ENCODE measurements at regions not wholly inside any gene's neighbourhood (a gene's known extent, or its start where the extent isn't known, plus 50 kb on each side); places are given as distances from the start of the nearest gene placed in this dataset.

DNA sequence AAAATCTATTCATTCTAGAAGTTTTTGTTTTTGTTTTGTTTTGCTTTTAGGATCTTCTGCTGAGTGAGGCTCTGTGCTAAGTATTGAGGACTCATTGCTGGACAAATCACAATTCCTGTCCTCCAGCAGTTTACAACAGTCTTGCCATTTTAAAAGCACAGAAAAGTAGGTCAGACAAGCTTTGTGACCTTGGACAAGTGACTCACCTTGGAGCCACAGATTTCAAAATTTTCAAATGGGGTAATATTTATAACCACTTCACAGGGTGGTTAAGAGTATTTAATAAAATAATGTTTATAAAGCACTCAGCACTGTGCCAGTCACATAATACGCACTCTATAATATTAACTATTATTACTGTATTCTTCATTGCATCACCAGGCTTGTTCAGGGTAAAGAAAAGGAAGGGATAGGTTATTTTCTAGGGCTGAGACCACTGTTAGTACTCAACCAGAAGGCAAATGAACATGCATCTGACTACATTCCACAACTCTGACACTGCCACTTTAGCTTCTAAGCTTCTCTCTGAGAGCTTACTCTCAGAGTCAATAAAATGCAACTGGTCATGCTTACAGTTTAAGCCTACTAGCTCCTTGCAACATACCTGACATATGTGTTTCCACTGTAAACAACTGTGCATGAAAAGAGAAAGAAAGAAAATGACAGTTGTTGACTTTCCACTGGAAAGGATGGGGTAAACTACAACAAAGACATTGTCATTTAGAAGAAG is 63.2 kb upstream of the FIBIN start:
- POLR2A ChIA-PET: no interaction called here
- no peak overlapping the region for H3K4me2 ChIP-seq (ENCODE audit: low read depth, low read length)
- no peaks in the 10 kb centered on the region for H3K79me2 ChIP-seq (ENCODE audit: insufficient read depth, low read length)
- intact Hi-C loops (cut with micrococcal nuclease; ENCODE audit: unreplicated experiment): no loop called here
- no peaks in the 10 kb centered on the region for H3K9me3 ChIP-seq (ENCODE audit: low read length)
- H3K4me1 ChIP-seq (ENCODE audit: insufficient read depth, low read length): no peaks in the 10 kb centered on the region
- no peak overlapping the region for H3K27ac ChIP-seq (ENCODE audit: extremely low read length, insufficient read depth, low read length)
- DNase-seq (ENCODE audit: low spot score) (no peak), FAIRE-seq (no peak), ATAC-seq (no peak)
- TF ChIP-seq ZNF224 (CRISPR knock-in tag; IDR thresholded peaks at IDR 0.05): no peak
- TF ChIP-seq, protein P1, sequence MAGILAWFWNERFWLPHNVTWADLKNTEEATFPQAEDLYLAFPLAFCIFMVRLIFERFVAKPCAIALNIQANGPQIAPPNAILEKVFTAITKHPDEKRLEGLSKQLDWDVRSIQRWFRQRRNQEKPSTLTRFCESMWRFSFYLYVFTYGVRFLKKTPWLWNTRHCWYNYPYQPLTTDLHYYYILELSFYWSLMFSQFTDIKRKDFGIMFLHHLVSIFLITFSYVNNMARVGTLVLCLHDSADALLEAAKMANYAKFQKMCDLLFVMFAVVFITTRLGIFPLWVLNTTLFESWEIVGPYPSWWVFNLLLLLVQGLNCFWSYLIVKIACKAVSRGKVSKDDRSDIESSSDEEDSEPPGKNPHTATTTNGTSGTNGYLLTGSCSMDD (CRISPR knock-in tag; IDR thresholded peaks at IDR 0.05): no peak
- TF ChIP-seq SNAPC2 (CRISPR knock-in tag; IDR thresholded peaks at IDR 0.05): no peak
- no peak overlapping the region for H3K4me3 ChIP-seq (replicated peaks in 1 of 3; ENCODE audit: insufficient read depth in 1 of 3, low read depth in 2 of 3, low read length in 3 of 3)
- no peaks in the 10 kb centered on the region for H3K36me3 ChIP-seq (replicated peaks in 1 of 2; ENCODE audit: control insufficient read depth in 1 of 2, insufficient read depth in 2 of 2, low read length in 2 of 2)
- H3K9ac ChIP-seq (ENCODE audit: insufficient read depth, low read depth, low read length): no peak overlapping the region
- no peak overlapping the region for H2AFZ ChIP-seq (ENCODE audit: low read length)
- CTCF ChIA-PET (ENCODE audit: low intra/inter-chr PET ratio, low total read pairs): no interaction called here
- 11% methylated on average over 1 of the region's 1 CpG for WGBS (ENCODE audit: low lambda C conversion rate)
- in situ Hi-C loops (cut with HindIII; ENCODE audit: extremely low pct_ligation_motif_present, low pct_unique_long_range_greater_than_20kb): no loop called here
- no TSS peak for BruUV-seq (replicated peaks)
- no peaks in the 10 kb centered on the region for H4K20me1 ChIP-seq (ENCODE audit: insufficient read depth, low read length)
- H3K27me3 ChIP-seq (ENCODE audit: control insufficient read depth in 1 of 2, insufficient read depth in 2 of 2, low read length in 2 of 2): no peaks in the 10 kb centered on the region

DNA sequence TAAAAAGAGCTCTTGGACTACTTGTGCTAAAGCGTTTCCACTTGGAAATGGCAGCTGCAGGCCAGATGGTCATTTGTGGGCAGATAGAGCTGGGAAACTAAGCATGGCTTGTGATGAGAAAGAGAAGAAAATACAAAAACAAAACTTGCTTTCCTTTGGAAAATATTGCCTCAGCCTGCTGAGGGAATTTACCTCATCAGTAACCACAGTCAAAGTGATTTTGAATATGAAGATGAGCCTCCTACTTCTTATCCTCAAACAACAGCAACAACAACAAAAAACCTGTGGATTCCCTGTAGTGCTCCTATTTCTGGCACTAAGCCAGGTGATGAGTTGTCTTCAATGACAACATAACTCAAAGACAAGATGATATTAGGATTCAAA is 62.7 kb upstream of the FIBIN start:
- Histone ChIP-seq H3K36me3 (replicated peaks in 1 of 2; ENCODE audit: control insufficient read depth in 1 of 2, insufficient read depth in 2 of 2, low read length in 2 of 2) (no peaks in the 10 kb centered on the region), H3K9me3 (ENCODE audit: low read length) (no peaks in the 10 kb centered on the region), H3K4me3 (replicated peaks in 1 of 3; ENCODE audit: insufficient read depth in 1 of 3, low read depth in 2 of 3, low read length in 3 of 3) (no peak overlapping the region), H3K9ac (ENCODE audit: insufficient read depth, low read depth, low read length) (no peak overlapping the region), H4K20me1 (ENCODE audit: insufficient read depth, low read length) (no peaks in the 10 kb centered on the region), H3K4me2 (ENCODE audit: low read depth, low read length) (no peak overlapping the region), H3K79me2 (ENCODE audit: insufficient read depth, low read length) (no peaks in the 10 kb centered on the region), H2AFZ (ENCODE audit: low read length) (no peak overlapping the region), H3K4me1 (ENCODE audit: insufficient read depth, low read length) (no peaks in the 10 kb centered on the region), H3K27ac (ENCODE audit: extremely low read length, insufficient read depth, low read length) (no peak overlapping the region), H3K27me3 (ENCODE audit: control insufficient read depth in 1 of 2, insufficient read depth in 2 of 2, low read length in 2 of 2) (no peaks in the 10 kb centered on the region)
- ATAC-seq (no peak), DNase-seq (ENCODE audit: low spot score) (no peak), FAIRE-seq (no peak)
- no peak for TF ChIP-seq PLRG1 (conservative IDR thresholded peaks at IDR 0.05)
- 0 out of 2 replicates have a peak, but pooled peaks have one; percentile 37 for TF ChIP-seq LCORL (IDR thresholded peaks at IDR 0.05)
- TF ChIP-seq LCORL (CRISPR knock-in tag; IDR thresholded peaks at IDR 0.05): no peak
- CTCF ChIA-PET (ENCODE audit: low intra/inter-chr PET ratio, low total read pairs): no interaction called here
- in situ Hi-C loops (cut with HindIII; ENCODE audit: extremely low pct_ligation_motif_present, low pct_unique_long_range_greater_than_20kb): no loop called here
- intact Hi-C loops (cut with micrococcal nuclease; ENCODE audit: unreplicated experiment): no loop called here
- POLR2A ChIA-PET: no interaction called here
- no TSS peak for BruUV-seq (replicated peaks)
- 3% methylated on average over 1 of the region's 1 CpG for WGBS (ENCODE audit: low lambda C conversion rate)

All from HepG2 (cell line).